GM12891 (cell line): ENCODE measurements at regions not wholly inside any gene's neighbourhood (a gene's known extent, or its start where the extent isn't known, plus 50 kb on each side); places are given as distances from the start of the nearest gene placed in this dataset.

Experiments
- POLR2A ChIP-seq: IDR thresholded peaks from 2 replicates; pipeline ENCODE4 v1.6.1; 2011; ENCODE audit warnings: low read depth, low read length, control low read depth
- POLR2AphosphoS5 ChIP-seq: IDR thresholded peaks from 2 replicates; pipeline ENCODE4 v1.6.1; 2011; ENCODE audit warnings: low read depth, low read length, control low read depth
- SPI1 ChIP-seq: IDR thresholded peaks from 2 replicates; pipeline ENCODE4 v1.6.1; 2011; ENCODE audit warnings: low read depth, low read length, control low read depth
- TAF1 ChIP-seq: IDR thresholded peaks from 2 replicates; pipeline ENCODE4 v1.6.1; 2011; ENCODE audit warnings: low read depth, low read length, control low read depth

DNA sequence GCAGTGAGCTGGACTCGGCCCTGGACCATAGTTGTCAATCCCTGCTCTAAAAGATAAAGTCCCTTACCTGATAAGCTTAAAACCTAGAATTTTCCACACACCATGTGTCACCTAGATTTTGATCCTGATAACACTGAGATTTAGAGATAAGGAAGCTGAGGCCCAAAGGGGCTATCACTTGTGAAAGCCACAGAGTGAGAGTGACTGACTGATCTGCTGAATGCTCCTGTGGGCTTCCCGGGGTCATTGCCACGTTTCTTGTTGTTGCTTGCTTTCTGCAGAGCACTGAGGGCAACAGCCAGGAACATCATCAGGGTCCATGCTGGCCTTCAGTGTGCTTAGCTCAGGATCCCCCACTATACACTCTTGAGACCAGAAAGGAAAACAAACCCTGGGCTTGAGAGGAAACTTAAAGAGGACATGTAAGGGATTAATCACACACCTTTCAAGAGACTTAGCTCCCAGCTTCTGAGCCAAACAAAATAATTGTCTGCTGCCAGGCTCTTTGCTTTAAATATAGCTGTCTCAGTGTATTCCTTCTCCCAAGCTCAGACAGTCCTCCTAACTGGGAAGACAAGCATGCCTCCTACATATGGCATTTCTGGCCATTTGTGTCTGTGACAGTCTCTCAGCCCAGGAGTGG, 82.6 kb upstream of the ARHGAP5 start:
- TF ChIP-seq POLR2A (no peak), POLR2AphosphoS5 (no peak), SPI1 (no peak), TAF1 (no peak)
